ENCODE measurements at regions not wholly inside any gene's neighbourhood (a gene's known extent, or its start where the extent isn't known, plus 50 kb on each side); places are given as distances from the start of the nearest gene placed in this dataset.

GRCh38 chr2:236671896-236672562 is 102.4 kb downstream of the ACKR3 start:
- no peak for DNase-seq
- Histone ChIP-seq H2AK5ac (ENCODE audit: low read length) (no peak overlapping the region), H3K79me2 (ENCODE audit: control insufficient read depth, insufficient read depth, low read length) (no peaks in the 10 kb centered on the region), H4K5ac (ENCODE audit: low read length) (no peak overlapping the region), H3K27ac (ENCODE audit: low read depth, low read length) (no peak overlapping the region), H3K4me2 (ENCODE audit: low read length) (no peak overlapping the region), H3K4ac (ENCODE audit: low read depth, low read length) (no peak overlapping the region), H2BK15ac (replicated peaks; ENCODE audit: low read depth) (no peak overlapping the region), H3K4me3 (ENCODE audit: low read length) (no peak overlapping the region), H4K8ac (ENCODE audit: low read depth, low read length) (no peak overlapping the region), H3K18ac (ENCODE audit: low read length) (no peak overlapping the region), H3K23ac (ENCODE audit: low read length) (no peak overlapping the region), H3K4me1 (ENCODE audit: control insufficient read depth, low read depth, low read length) (no peaks in the 10 kb centered on the region), H3K27me3 (ENCODE audit: insufficient read depth, low read length, poor library complexity) (no peaks in the 10 kb centered on the region), H3K56ac (ENCODE audit: low read length) (no peak overlapping the region), H2BK5ac (ENCODE audit: low read length) (no peak overlapping the region), H3K79me1 (ENCODE audit: low read length) (no peaks in the 10 kb centered on the region), H3K36me3 (ENCODE audit: control insufficient read depth, insufficient read depth, low read length) (no peaks in the 10 kb centered on the region), H2BK120ac (ENCODE audit: low read depth, low read length) (no peak overlapping the region), H3K9ac (ENCODE audit: low read length) (no peak overlapping the region)
- WGBS (ENCODE audit: extremely low coverage, insufficient coverage, low lambda C conversion rate) = no CpG with 5 or more reads among the region's 11 CpGs

GRCh38 chr2:236672606-236673005 is 103.0 kb downstream of the ACKR3 start:
- no peak overlapping the region for H2BK5ac ChIP-seq (ENCODE audit: low read length)
- no peak for DNase-seq
- no peak overlapping the region for H3K56ac ChIP-seq (ENCODE audit: low read length)
- H3K36me3 ChIP-seq (ENCODE audit: control insufficient read depth, insufficient read depth, low read length) = no peaks in the 10 kb centered on the region
- no peak overlapping the region for H3K9ac ChIP-seq (ENCODE audit: low read length)
- H3K4me1 ChIP-seq (ENCODE audit: control insufficient read depth, low read depth, low read length) = no peaks in the 10 kb centered on the region
- H3K4me3 ChIP-seq (ENCODE audit: low read length) = no peak overlapping the region
- H2BK120ac ChIP-seq (ENCODE audit: low read depth, low read length) = no peak overlapping the region
- no peaks in the 10 kb centered on the region for H3K79me1 ChIP-seq (ENCODE audit: low read length)
- H3K79me2 ChIP-seq (ENCODE audit: control insufficient read depth, insufficient read depth, low read length) = no peaks in the 10 kb centered on the region
- H3K18ac ChIP-seq (ENCODE audit: low read length) = no peak overlapping the region
- WGBS (ENCODE audit: extremely low coverage, insufficient coverage, low lambda C conversion rate) = no CpG with 5 or more reads among the region's 5 CpGs
- H2BK15ac ChIP-seq (replicated peaks; ENCODE audit: low read depth) = no peak overlapping the region
- H4K8ac ChIP-seq (ENCODE audit: low read depth, low read length) = no peak overlapping the region
- H3K27ac ChIP-seq (ENCODE audit: low read depth, low read length) = no peak overlapping the region
- H3K4ac ChIP-seq (ENCODE audit: low read depth, low read length) = no peak overlapping the region
- H3K27me3 ChIP-seq (ENCODE audit: insufficient read depth, low read length, poor library complexity) = no peaks in the 10 kb centered on the region
- no peak overlapping the region for H2AK5ac ChIP-seq (ENCODE audit: low read length)
- H4K5ac ChIP-seq (ENCODE audit: low read length) = no peak overlapping the region
- H3K4me2 ChIP-seq (ENCODE audit: low read length) = no peak overlapping the region
- no peak overlapping the region for H3K23ac ChIP-seq (ENCODE audit: low read length)

- H3K4me3 ChIP-seq (ENCODE audit: low read length) = no peak overlapping the region
- no peaks in the 10 kb centered on the region for H3K4me1 ChIP-seq (ENCODE audit: control insufficient read depth, low read depth, low read length)
Observed at GRCh38 chr2:236673126-236673822, 103.6 kb downstream of the ACKR3 start.

GRCh38 chr2:236673823-236674185 is 104.2 kb downstream of the ACKR3 start:
- Histone ChIP-seq H3K4ac (ENCODE audit: low read depth, low read length) (no peak overlapping the region), H3K27me3 (ENCODE audit: insufficient read depth, low read length, poor library complexity) (no peaks in the 10 kb centered on the region), H3K79me1 (ENCODE audit: low read length) (no peaks in the 10 kb centered on the region), H3K9ac (ENCODE audit: low read length) (no peak overlapping the region), H2BK5ac (ENCODE audit: low read length) (no peak overlapping the region), H3K23ac (ENCODE audit: low read length) (no peak overlapping the region), H3K36me3 (ENCODE audit: control insufficient read depth, insufficient read depth, low read length) (no peaks in the 10 kb centered on the region), H2BK120ac (ENCODE audit: low read depth, low read length) (no peak overlapping the region), H4K8ac (ENCODE audit: low read depth, low read length) (no peak overlapping the region), H2AK5ac (ENCODE audit: low read length) (no peak overlapping the region), H3K56ac (ENCODE audit: low read length) (no peak overlapping the region), H2BK15ac (replicated peaks; ENCODE audit: low read depth) (no peak overlapping the region), H3K79me2 (ENCODE audit: control insufficient read depth, insufficient read depth, low read length) (no peaks in the 10 kb centered on the region), H3K27ac (ENCODE audit: low read depth, low read length) (no peak overlapping the region), H3K18ac (ENCODE audit: low read length) (no peak overlapping the region), H3K4me1 (ENCODE audit: control insufficient read depth, low read depth, low read length) (no peaks in the 10 kb centered on the region), H3K4me3 (ENCODE audit: low read length) (no peak overlapping the region), H3K4me2 (ENCODE audit: low read length) (no peak overlapping the region), H4K5ac (ENCODE audit: low read length) (no peak overlapping the region)
- DNase-seq = peak; percentile 33
- no CpG with 5 or more reads among the region's 4 CpGs for WGBS (ENCODE audit: extremely low coverage, insufficient coverage, low lambda C conversion rate)

More at GRCh38 chr2:236673126-236673822, 103.6 kb downstream of the ACKR3 start:
- Histone ChIP-seq H3K79me1 (ENCODE audit: low read length) (no peaks in the 10 kb centered on the region), H3K56ac (ENCODE audit: low read length) (no peak overlapping the region), H3K4ac (ENCODE audit: low read depth, low read length) (no peak overlapping the region), H3K36me3 (ENCODE audit: control insufficient read depth, insufficient read depth, low read length) (no peaks in the 10 kb centered on the region), H2BK5ac (ENCODE audit: low read length) (no peak overlapping the region), H2BK120ac (ENCODE audit: low read depth, low read length) (no peak overlapping the region), H2AK5ac (ENCODE audit: low read length) (no peak overlapping the region), H4K5ac (ENCODE audit: low read length) (no peak overlapping the region), H2BK15ac (replicated peaks; ENCODE audit: low read depth) (no peak overlapping the region), H3K4me2 (ENCODE audit: low read length) (no peak overlapping the region), H4K8ac (ENCODE audit: low read depth, low read length) (no peak overlapping the region), H3K23ac (ENCODE audit: low read length) (no peak overlapping the region), H3K27me3 (ENCODE audit: insufficient read depth, low read length, poor library complexity) (no peaks in the 10 kb centered on the region), H3K27ac (ENCODE audit: low read depth, low read length) (no peak overlapping the region), H3K18ac (ENCODE audit: low read length) (no peak overlapping the region), H3K9ac (ENCODE audit: low read length) (no peak overlapping the region), H3K79me2 (ENCODE audit: control insufficient read depth, insufficient read depth, low read length) (no peaks in the 10 kb centered on the region)
- DNase-seq = no peak
- WGBS (ENCODE audit: extremely low coverage, insufficient coverage, low lambda C conversion rate) = no CpG with 5 or more reads among the region's 14 CpGs

- no peak overlapping the region for H2BK15ac ChIP-seq (replicated peaks; ENCODE audit: low read depth)
- no peak overlapping the region for H3K9ac ChIP-seq (ENCODE audit: low read length)
- H4K5ac ChIP-seq (ENCODE audit: low read length) = no peak overlapping the region
- H3K79me1 ChIP-seq (ENCODE audit: low read length) = no peaks in the 10 kb centered on the region
- no peaks in the 10 kb centered on the region for H3K79me2 ChIP-seq (ENCODE audit: control insufficient read depth, insufficient read depth, low read length)
- H3K36me3 ChIP-seq (ENCODE audit: control insufficient read depth, insufficient read depth, low read length) = no peaks in the 10 kb centered on the region
- DNase-seq = no peak
- no peak overlapping the region for H3K4me3 ChIP-seq (ENCODE audit: low read length)
- no peak overlapping the region for H3K4ac ChIP-seq (ENCODE audit: low read depth, low read length)
- no peak overlapping the region for H3K27ac ChIP-seq (ENCODE audit: low read depth, low read length)
- H2BK5ac ChIP-seq (ENCODE audit: low read length) = no peak overlapping the region
- no peak overlapping the region for H2BK120ac ChIP-seq (ENCODE audit: low read depth, low read length)
- H3K4me1 ChIP-seq (ENCODE audit: control insufficient read depth, low read depth, low read length) = no peaks in the 10 kb centered on the region
- WGBS (ENCODE audit: extremely low coverage, insufficient coverage, low lambda C conversion rate) = no CpG with 5 or more reads among the region's 7 CpGs
- no peaks in the 10 kb centered on the region for H3K27me3 ChIP-seq (ENCODE audit: insufficient read depth, low read length, poor library complexity)
- H2AK5ac ChIP-seq (ENCODE audit: low read length) = no peak overlapping the region
- H4K8ac ChIP-seq (ENCODE audit: low read depth, low read length) = no peak overlapping the region
- H3K23ac ChIP-seq (ENCODE audit: low read length) = no peak overlapping the region
- H3K18ac ChIP-seq (ENCODE audit: low read length) = no peak overlapping the region
- no peak overlapping the region for H3K56ac ChIP-seq (ENCODE audit: low read length)
- H3K4me2 ChIP-seq (ENCODE audit: low read length) = no peak overlapping the region
Observed at GRCh38 chr2:236674238-236674637, 104.6 kb downstream of the ACKR3 start.

All from mesendoderm (in vitro differentiated cells).